ENCODE measurements at regions not wholly inside any gene's neighbourhood (a gene's known extent, or its start where the extent isn't known, plus 50 kb on each side); places are given as distances from the start of the nearest gene placed in this dataset.

- no peaks in the 10 kb centered on the region for H3F3A ChIP-seq (ENCODE audit: insufficient read depth, low read length)
- no peak overlapping the region for H3K4me2 ChIP-seq (ENCODE audit: low read length)
- H3K9me2 ChIP-seq (ENCODE audit: low read depth, low read length), result no peaks in the 10 kb centered on the region
- no peak overlapping the region for H3K27ac ChIP-seq (ENCODE audit: low read depth, low read length, poor library complexity, severe bottlenecking)
- H2AFZ ChIP-seq (ENCODE audit: low read length), result no peak overlapping the region
- H3K4me3 ChIP-seq (ENCODE audit: low read depth, low read length, poor library complexity, severe bottlenecking), result no peak overlapping the region
- H3K36me3 ChIP-seq (ENCODE audit: insufficient read depth, low read length), result no peaks in the 10 kb centered on the region
- no peaks in the 10 kb centered on the region for H3K9me3 ChIP-seq (ENCODE audit: low read length)
- no peak for TF ChIP-seq CTCF (IDR thresholded peaks at IDR 0.05; ENCODE audit: low read length)
- TF ChIP-seq EZH2 (IDR thresholded peaks at IDR 0.05; ENCODE audit: borderline replicate concordance, low read length), result no peak
- no peaks in the 10 kb centered on the region for H3K79me2 ChIP-seq (ENCODE audit: insufficient read depth, low read length)
- H3K4me1 ChIP-seq (ENCODE audit: insufficient read depth, low read length, severe bottlenecking), result no peaks in the 10 kb centered on the region
- H3K9ac ChIP-seq (ENCODE audit: low read length), result no peak overlapping the region
- no peaks in the 10 kb centered on the region for H3K27me3 ChIP-seq (ENCODE audit: insufficient read depth, low read length)
- no peaks in the 10 kb centered on the region for H4K20me1 ChIP-seq (ENCODE audit: insufficient read depth, low read length)
These were observed 449.2 kb downstream of the GJA1 start for GRCh38 chr6:121884620-121885019.

GRCh38 chr6:121885399-121886152 lies 450.1 kb downstream of the GJA1 start:
- no peak for TF ChIP-seq CTCF (IDR thresholded peaks at IDR 0.05; ENCODE audit: low read length)
- TF ChIP-seq EZH2 (IDR thresholded peaks at IDR 0.05; ENCODE audit: borderline replicate concordance, low read length), result no peak
- Histone ChIP-seq H2AFZ (ENCODE audit: low read length) (no peak overlapping the region), H3K4me1 (ENCODE audit: insufficient read depth, low read length, severe bottlenecking) (no peaks in the 10 kb centered on the region), H3K9me2 (ENCODE audit: low read depth, low read length) (no peaks in the 10 kb centered on the region), H3K36me3 (ENCODE audit: insufficient read depth, low read length) (no peaks in the 10 kb centered on the region), H3K27ac (ENCODE audit: low read depth, low read length, poor library complexity, severe bottlenecking) (no peak overlapping the region), H3K4me2 (ENCODE audit: low read length) (no peak overlapping the region), H3K79me2 (ENCODE audit: insufficient read depth, low read length) (no peaks in the 10 kb centered on the region), H3K9me3 (ENCODE audit: low read length) (no peaks in the 10 kb centered on the region), H4K20me1 (ENCODE audit: insufficient read depth, low read length) (no peaks in the 10 kb centered on the region), H3K4me3 (ENCODE audit: low read depth, low read length, poor library complexity, severe bottlenecking) (no peak overlapping the region), H3F3A (ENCODE audit: insufficient read depth, low read length) (no peaks in the 10 kb centered on the region), H3K27me3 (ENCODE audit: insufficient read depth, low read length) (no peaks in the 10 kb centered on the region), H3K9ac (ENCODE audit: low read length) (no peak overlapping the region)

- no peaks in the 10 kb centered on the region for H3K4me1 ChIP-seq (ENCODE audit: insufficient read depth, low read length, severe bottlenecking)
- no peaks in the 10 kb centered on the region for H3K79me2 ChIP-seq (ENCODE audit: insufficient read depth, low read length)
- no peak overlapping the region for H3K4me2 ChIP-seq (ENCODE audit: low read length)
- no peaks in the 10 kb centered on the region for H3K9me2 ChIP-seq (ENCODE audit: low read depth, low read length)
- H2AFZ ChIP-seq (ENCODE audit: low read length), result no peak overlapping the region
- H3K9me3 ChIP-seq (ENCODE audit: low read length), result no peaks in the 10 kb centered on the region
- no peaks in the 10 kb centered on the region for H3K36me3 ChIP-seq (ENCODE audit: insufficient read depth, low read length)
- H3K27ac ChIP-seq (ENCODE audit: low read depth, low read length, poor library complexity, severe bottlenecking), result no peak overlapping the region
- H4K20me1 ChIP-seq (ENCODE audit: insufficient read depth, low read length), result no peaks in the 10 kb centered on the region
- no peaks in the 10 kb centered on the region for H3F3A ChIP-seq (ENCODE audit: insufficient read depth, low read length)
- H3K27me3 ChIP-seq (ENCODE audit: insufficient read depth, low read length), result no peaks in the 10 kb centered on the region
- H3K9ac ChIP-seq (ENCODE audit: low read length), result no peak overlapping the region
- TF ChIP-seq CTCF (IDR thresholded peaks at IDR 0.05; ENCODE audit: low read length), result no peak
- no peak for TF ChIP-seq EZH2 (IDR thresholded peaks at IDR 0.05; ENCODE audit: borderline replicate concordance, low read length)
- no peak overlapping the region for H3K4me3 ChIP-seq (ENCODE audit: low read depth, low read length, poor library complexity, severe bottlenecking)
These were observed 450.9 kb downstream of the GJA1 start for GRCh38 chr6:121886223-121886830.

Measured in OCI-LY1 (cell line).